ENCODE measurements at regions not wholly inside any gene's neighbourhood (a gene's known extent, or its start where the extent isn't known, plus 50 kb on each side); places are given as distances from the start of the nearest gene placed in this dataset.

DNA sequence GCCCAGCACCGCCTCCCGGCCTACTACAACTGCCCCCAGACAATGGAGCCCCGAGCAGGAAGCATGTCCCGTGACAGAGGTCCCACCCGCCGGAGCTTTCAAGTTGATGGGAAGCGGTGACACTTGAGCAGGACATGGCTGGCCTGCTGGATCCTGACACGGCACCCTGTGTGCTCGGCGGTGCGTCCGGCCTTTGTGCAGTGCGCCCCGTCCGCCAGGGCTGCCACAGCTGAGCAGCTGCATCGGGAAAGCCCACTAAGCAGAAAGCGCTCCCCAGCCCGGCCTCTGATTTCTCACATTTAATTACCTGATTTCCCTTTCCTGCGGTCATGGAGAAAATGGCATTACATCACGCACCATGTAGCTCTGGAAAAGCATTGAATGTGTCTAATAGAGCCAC, 611.9 kb downstream of the IRX1 start:
- Histone ChIP-seq H3K4me3 (ENCODE audit: low read length) (no peak overlapping the region), H3K4me1 (ENCODE audit: control insufficient read depth, insufficient read depth, low read length) (peaks cover 6% of the 10 kb centered on the region), H3K36me3 (ENCODE audit: control insufficient read depth, insufficient read depth, low read length) (no peaks in the 10 kb centered on the region), H3K27me3 (ENCODE audit: control insufficient read depth, insufficient read depth, low read length) (no peaks in the 10 kb centered on the region), H3K9me3 (ENCODE audit: control insufficient read depth, insufficient read depth, low read length) (no peaks in the 10 kb centered on the region), H3K27ac (ENCODE audit: low read length) (no peak overlapping the region)
- no peak for DNase-seq (ENCODE audit: low read depth, low spot score)
- WGBS (ENCODE audit: insufficient coverage, insufficient read length) = no CpG with 5 or more reads among the region's 20 CpGs

DNA sequence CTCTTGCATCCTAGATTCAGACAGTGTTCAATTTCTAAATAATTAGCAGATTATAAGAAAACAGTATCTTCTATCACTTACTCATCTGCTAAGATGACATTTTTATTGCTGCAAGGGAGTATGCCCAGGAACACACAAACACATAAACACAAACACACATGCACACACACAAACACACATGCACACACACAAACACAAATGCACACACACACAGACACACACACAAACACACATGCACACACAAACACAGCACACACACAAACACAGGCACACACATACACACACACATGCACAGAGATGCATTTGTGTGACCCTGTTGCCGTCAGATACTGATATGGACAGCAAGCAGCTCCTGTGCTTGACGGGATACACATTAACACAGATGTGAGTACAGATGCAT, 612.9 kb downstream of the IRX1 start:
- H3K4me3 ChIP-seq (ENCODE audit: low read length) = no peak overlapping the region
- WGBS (ENCODE audit: insufficient coverage, insufficient read length) = no CpG with 5 or more reads among the region's 2 CpGs
- H3K27me3 ChIP-seq (ENCODE audit: control insufficient read depth, insufficient read depth, low read length) = no peaks in the 10 kb centered on the region
- peaks cover 7% of the 10 kb centered on the region for H3K4me1 ChIP-seq (ENCODE audit: control insufficient read depth, insufficient read depth, low read length)
- no peak overlapping the region for H3K27ac ChIP-seq (ENCODE audit: low read length)
- no peaks in the 10 kb centered on the region for H3K36me3 ChIP-seq (ENCODE audit: control insufficient read depth, insufficient read depth, low read length)
- no peak for DNase-seq (ENCODE audit: low read depth, low spot score)
- H3K9me3 ChIP-seq (ENCODE audit: control insufficient read depth, insufficient read depth, low read length) = no peaks in the 10 kb centered on the region

DNA sequence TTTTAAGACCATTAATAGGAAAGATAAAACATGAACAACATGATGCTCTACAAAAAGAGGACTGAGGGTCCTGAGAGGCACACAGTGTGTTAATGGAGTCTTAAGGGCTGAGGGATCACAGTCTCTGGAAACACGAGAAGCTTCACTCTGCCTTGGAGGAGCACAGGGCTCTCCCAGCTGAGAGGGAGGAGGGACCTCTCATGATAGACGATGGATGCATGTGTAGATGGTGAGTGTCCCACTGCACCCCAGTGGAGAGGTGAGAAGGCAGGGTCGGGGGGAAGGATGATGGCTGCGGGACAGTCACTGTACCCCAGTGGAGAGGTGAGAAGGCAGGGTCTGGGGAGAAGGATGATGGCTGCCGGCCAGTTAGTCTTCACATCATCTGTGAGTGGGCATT, 613.4 kb downstream of the IRX1 start:
- peaks cover 7% of the 10 kb centered on the region for H3K4me1 ChIP-seq (ENCODE audit: control insufficient read depth, insufficient read depth, low read length)
- no CpG with 5 or more reads among the region's 5 CpGs for WGBS (ENCODE audit: insufficient coverage, insufficient read length)
- no peak for DNase-seq (ENCODE audit: low read depth, low spot score)

DNA sequence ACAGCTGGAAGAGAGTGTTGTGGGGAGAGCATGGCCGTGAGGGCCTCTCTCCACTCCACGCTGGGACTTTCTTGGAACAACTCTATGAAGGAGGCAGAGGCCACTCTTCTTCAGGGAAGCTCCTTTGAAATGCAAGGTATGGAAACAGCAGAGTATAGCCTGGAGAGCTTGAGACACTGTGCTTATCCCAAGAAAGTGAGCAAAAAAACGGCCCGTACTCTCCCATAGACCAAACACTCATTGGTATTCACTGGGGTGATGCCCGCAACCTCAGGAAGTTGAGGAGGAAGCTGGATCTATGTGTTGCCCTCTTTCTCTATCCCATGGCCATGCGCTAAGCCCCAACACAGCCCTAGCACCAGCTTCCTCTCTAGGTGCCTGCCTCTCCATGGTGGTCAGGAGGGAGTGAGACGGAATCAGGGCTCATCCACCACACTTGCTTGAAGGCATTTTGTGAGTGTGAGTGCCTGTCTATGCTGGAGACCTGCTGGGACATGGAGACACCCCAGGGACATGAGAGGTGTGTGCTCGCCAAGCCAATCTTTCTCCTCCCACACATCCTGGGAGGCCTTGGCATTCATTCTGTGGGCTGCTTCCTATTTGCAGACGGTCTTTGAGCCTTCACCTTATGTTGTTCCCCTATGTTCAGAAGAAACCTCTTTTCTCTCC, 616.6 kb downstream of the IRX1 start:
- DNase-seq (ENCODE audit: low read depth, low spot score) = no peak
- no peak overlapping the region for H3K27ac ChIP-seq (ENCODE audit: low read length)
- no CpG with 5 or more reads among the region's 9 CpGs for WGBS (ENCODE audit: insufficient coverage, insufficient read length)

More for the DNA sequence above, 613.4 kb downstream of the IRX1 start:
- H3K27ac ChIP-seq (ENCODE audit: low read length) = no peak overlapping the region
- H3K36me3 ChIP-seq (ENCODE audit: control insufficient read depth, insufficient read depth, low read length) = no peaks in the 10 kb centered on the region
- no peaks in the 10 kb centered on the region for H3K9me3 ChIP-seq (ENCODE audit: control insufficient read depth, insufficient read depth, low read length)
- no peaks in the 10 kb centered on the region for H3K27me3 ChIP-seq (ENCODE audit: control insufficient read depth, insufficient read depth, low read length)
- no peak overlapping the region for H3K4me3 ChIP-seq (ENCODE audit: low read length)

DNA sequence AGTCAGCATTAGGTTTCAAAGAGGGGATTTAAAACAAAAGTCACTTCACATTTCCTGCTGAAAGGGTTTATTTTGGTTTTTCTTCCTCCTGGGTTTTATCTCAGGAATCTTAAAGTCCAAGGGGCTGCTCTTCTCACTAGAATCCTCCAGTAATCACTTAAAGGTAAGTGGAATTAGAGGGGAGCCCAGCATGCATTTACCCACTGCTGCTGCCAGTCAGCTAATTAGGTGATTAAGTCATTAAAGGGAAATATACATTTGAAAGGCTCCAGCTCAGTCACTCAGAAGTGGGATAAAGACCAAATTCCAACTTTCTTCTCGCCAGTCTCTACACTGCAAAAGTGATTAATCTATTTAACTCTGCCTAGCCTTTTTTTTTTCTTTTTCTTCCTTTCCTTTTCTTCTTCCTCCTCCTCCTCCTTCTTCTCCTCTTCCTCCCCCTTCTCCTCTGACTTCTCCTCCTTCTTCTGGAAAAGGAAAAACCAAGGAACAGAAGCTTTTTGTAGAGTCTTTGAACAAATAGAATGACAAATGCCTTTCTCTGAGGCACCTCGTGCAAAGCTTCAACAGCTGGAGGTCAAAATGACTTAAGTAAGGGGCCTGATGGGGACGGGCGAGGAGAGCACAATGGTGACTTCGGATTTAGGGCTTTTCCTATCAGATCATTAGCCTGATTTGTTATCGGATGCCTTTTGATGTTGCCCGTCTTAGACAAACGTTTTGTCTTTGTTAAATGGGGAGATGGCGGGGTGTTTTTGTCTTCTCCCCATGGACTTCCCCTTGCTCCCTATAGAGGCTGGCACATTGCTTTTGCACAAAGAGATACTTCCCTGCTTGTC, 617.6 kb downstream of the IRX1 start:
- Histone ChIP-seq H3K36me3 (ENCODE audit: control insufficient read depth, insufficient read depth, low read length) (no peaks in the 10 kb centered on the region), H3K27ac (ENCODE audit: low read length) (no peak overlapping the region), H3K27me3 (ENCODE audit: control insufficient read depth, insufficient read depth, low read length) (no peaks in the 10 kb centered on the region), H3K4me1 (ENCODE audit: control insufficient read depth, insufficient read depth, low read length) (peaks cover 3% of the 10 kb centered on the region), H3K4me3 (ENCODE audit: low read length) (no peak overlapping the region), H3K9me3 (ENCODE audit: control insufficient read depth, insufficient read depth, low read length) (no peaks in the 10 kb centered on the region)
- DNase-seq (ENCODE audit: low read depth, low spot score) = peak; percentile 35
- no CpG with 5 or more reads among the region's 9 CpGs for WGBS (ENCODE audit: insufficient coverage, insufficient read length)

More for the DNA sequence above, 616.6 kb downstream of the IRX1 start:
- Histone ChIP-seq H3K27me3 (ENCODE audit: control insufficient read depth, insufficient read depth, low read length) (no peaks in the 10 kb centered on the region), H3K4me3 (ENCODE audit: low read length) (no peak overlapping the region; the same call in 1 of the 2 replicates), H3K9me3 (ENCODE audit: control insufficient read depth, insufficient read depth, low read length) (no peaks in the 10 kb centered on the region), H3K4me1 (ENCODE audit: control insufficient read depth, insufficient read depth, low read length) (peaks cover 5% of the 10 kb centered on the region), H3K36me3 (ENCODE audit: control insufficient read depth, insufficient read depth, low read length) (no peaks in the 10 kb centered on the region)

DNA sequence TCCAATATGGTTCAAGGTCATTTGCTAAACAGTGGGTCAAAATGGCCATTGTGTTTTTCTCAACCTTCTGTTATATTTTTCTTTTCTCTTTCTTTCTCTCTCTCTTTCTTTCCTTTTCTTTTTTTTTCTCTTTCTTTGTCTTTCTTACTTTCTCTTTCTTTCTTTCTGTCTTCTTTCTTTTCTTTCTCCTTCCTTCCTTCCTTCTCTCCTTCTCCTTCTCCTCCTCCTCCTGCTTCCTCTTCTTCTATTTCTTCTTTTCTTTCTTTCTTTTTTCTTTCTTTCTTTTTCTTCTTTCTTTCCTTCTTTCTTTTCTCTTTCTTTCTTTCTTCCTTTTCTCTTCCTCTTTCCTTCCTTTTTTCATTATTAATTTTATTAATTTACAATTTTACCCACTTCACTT, 619.5 kb downstream of the IRX1 start:
- no peaks in the 10 kb centered on the region for H3K27me3 ChIP-seq (ENCODE audit: control insufficient read depth, insufficient read depth, low read length)
- H3K9me3 ChIP-seq (ENCODE audit: control insufficient read depth, insufficient read depth, low read length) = no peaks in the 10 kb centered on the region
- H3K4me1 ChIP-seq (ENCODE audit: control insufficient read depth, insufficient read depth, low read length) = peaks cover 3% of the 10 kb centered on the region
- H3K4me3 ChIP-seq (ENCODE audit: low read length) = no peak overlapping the region
- no peak for DNase-seq (ENCODE audit: low read depth, low spot score)
- no peak overlapping the region for H3K27ac ChIP-seq (ENCODE audit: low read length)
- H3K36me3 ChIP-seq (ENCODE audit: control insufficient read depth, insufficient read depth, low read length) = no peaks in the 10 kb centered on the region

DNA sequence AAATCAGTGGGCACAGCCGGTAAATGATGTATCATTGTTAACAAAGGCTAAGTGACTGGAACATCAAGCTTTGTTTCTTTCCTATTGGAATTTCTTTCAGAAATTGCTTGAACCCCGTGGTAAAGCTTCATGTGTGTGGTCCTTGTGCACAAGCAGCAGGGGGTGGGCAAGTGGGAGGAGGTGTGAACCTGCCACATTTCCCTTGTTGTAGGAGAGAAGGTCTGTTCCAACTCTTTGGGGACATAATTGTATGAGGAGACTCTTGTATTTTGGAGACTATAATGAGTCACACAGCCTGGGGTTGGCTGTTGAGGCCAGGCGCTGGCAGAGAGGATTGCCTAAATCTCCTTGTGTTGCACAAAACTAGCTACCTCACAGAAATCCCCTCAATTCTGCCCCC, 620.5 kb downstream of the IRX1 start:
- Histone ChIP-seq H3K27me3 (ENCODE audit: control insufficient read depth, insufficient read depth, low read length) (no peaks in the 10 kb centered on the region), H3K4me3 (ENCODE audit: low read length) (no peak overlapping the region), H3K27ac (ENCODE audit: low read length) (no peak overlapping the region), H3K4me1 (ENCODE audit: control insufficient read depth, insufficient read depth, low read length) (peaks cover 3% of the 10 kb centered on the region), H3K9me3 (ENCODE audit: control insufficient read depth, insufficient read depth, low read length) (no peaks in the 10 kb centered on the region), H3K36me3 (ENCODE audit: control insufficient read depth, insufficient read depth, low read length) (no peaks in the 10 kb centered on the region)
- DNase-seq (ENCODE audit: low read depth, low spot score) = no peak
- no CpG with 5 or more reads among the region's 3 CpGs for WGBS (ENCODE audit: insufficient coverage, insufficient read length)

DNA sequence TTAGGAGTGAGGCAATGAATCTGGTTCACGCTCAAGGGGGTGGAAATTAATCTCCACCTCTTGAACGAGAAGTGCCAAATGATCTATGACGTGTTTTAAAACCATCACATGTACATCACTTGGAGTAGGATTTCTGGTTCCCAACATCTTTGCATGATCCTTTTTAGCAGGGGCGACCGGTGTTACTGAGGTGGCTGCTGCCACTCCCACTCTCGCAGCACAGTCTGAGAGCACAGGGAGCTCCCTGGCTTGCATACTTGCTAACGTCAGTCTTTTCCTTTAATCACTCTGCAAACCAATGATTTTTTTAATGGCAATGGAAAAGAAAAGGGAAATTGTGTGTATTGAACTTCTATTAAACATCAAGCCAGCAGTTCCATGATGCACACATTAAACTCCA, 624.4 kb downstream of the IRX1 start:
- WGBS (ENCODE audit: insufficient coverage, insufficient read length) = no CpG with 5 or more reads among the region's 7 CpGs
- Histone ChIP-seq H3K27me3 (ENCODE audit: control insufficient read depth, insufficient read depth, low read length) (no peaks in the 10 kb centered on the region), H3K9me3 (ENCODE audit: control insufficient read depth, insufficient read depth, low read length) (no peaks in the 10 kb centered on the region), H3K27ac (ENCODE audit: low read length) (no peak overlapping the region), H3K36me3 (ENCODE audit: control insufficient read depth, insufficient read depth, low read length) (no peaks in the 10 kb centered on the region), H3K4me3 (ENCODE audit: low read length) (no peak overlapping the region), H3K4me1 (ENCODE audit: control insufficient read depth, insufficient read depth, low read length) (no peaks in the 10 kb centered on the region)
- DNase-seq (ENCODE audit: low read depth, low spot score) = no peak

DNA sequence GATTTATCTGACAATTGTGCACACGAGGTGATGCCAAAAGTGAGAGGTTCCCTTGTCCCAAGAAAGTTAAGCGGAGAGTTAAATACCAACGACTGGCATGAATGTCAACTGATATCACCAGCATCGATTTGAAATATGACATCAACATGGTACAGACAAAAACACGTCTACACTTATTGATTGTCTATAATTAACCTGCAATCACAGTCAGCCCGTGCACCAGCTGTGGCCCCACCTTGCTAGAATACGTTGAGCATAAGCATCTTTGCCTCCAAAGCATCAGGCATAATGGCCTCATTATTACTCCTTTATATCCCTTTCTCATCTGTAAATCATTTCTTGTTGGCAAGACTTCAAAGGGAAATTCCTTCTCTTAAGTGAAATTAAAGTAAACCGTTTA, 625.4 kb downstream of the IRX1 start:
- no peaks in the 10 kb centered on the region for H3K9me3 ChIP-seq (ENCODE audit: control insufficient read depth, insufficient read depth, low read length)
- H3K27me3 ChIP-seq (ENCODE audit: control insufficient read depth, insufficient read depth, low read length) = no peaks in the 10 kb centered on the region
- no peaks in the 10 kb centered on the region for H3K4me1 ChIP-seq (ENCODE audit: control insufficient read depth, insufficient read depth, low read length)
- H3K4me3 ChIP-seq (ENCODE audit: low read length) = no peak overlapping the region
- H3K27ac ChIP-seq (ENCODE audit: low read length) = no peak overlapping the region
- WGBS (ENCODE audit: insufficient coverage, insufficient read length) = no CpG with 5 or more reads among the region's 8 CpGs
- DNase-seq (ENCODE audit: low read depth, low spot score) = no peak
- H3K36me3 ChIP-seq (ENCODE audit: control insufficient read depth, insufficient read depth, low read length) = no peaks in the 10 kb centered on the region

DNA sequence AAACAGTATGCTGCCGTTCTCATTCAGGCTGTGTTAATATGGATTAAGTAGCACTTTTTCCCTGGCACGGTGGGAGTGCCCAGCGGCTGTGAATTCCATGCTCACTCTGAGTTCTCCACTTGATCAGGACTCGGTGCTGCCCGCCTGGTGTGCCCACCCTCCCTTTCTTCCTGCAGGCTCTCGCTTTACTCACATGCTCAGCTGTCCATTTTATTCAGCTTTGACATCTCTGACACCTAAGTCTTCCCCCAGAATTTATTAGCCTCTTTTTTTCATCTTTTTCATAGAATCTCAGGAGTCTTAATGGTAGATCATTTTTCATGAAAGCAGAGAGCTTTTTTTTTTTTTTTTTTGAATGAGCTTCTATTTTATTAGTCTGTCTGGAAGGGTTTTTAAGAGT, 626.5 kb downstream of the IRX1 start:
- Histone ChIP-seq H3K27ac (ENCODE audit: low read length) (no peak overlapping the region), H3K27me3 (ENCODE audit: control insufficient read depth, insufficient read depth, low read length) (no peaks in the 10 kb centered on the region), H3K4me1 (ENCODE audit: control insufficient read depth, insufficient read depth, low read length) (no peaks in the 10 kb centered on the region), H3K4me3 (ENCODE audit: low read length) (no peak overlapping the region), H3K9me3 (ENCODE audit: control insufficient read depth, insufficient read depth, low read length) (no peaks in the 10 kb centered on the region), H3K36me3 (ENCODE audit: control insufficient read depth, insufficient read depth, low read length) (no peaks in the 10 kb centered on the region)
- no CpG with 5 or more reads among the region's 6 CpGs for WGBS (ENCODE audit: insufficient coverage, insufficient read length)
- DNase-seq (ENCODE audit: low read depth, low spot score) = no peak

DNA sequence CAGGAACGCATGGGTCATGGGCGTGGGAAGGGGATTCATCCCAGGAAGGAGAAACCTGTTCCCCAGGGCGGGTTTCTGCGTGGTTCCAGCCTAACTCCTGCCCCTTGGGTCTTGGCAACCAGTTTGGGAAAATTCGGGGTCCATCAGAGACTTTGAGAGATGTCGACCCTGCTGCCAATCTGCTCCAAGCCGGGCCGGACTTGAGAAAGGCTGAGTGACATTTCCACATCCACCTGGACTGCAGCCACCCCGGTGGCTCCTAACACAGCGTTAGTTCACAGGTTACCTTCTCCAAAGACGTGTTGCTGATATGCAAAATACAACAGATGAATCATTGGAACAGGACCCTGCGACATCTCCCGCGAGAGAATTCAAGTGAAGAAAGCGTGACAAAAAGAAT, 627.2 kb downstream of the IRX1 start:
- no peak overlapping the region for H3K4me3 ChIP-seq (ENCODE audit: low read length)
- DNase-seq (ENCODE audit: low read depth, low spot score) = no peak
- no peaks in the 10 kb centered on the region for H3K36me3 ChIP-seq (ENCODE audit: control insufficient read depth, insufficient read depth, low read length)
- no peaks in the 10 kb centered on the region for H3K9me3 ChIP-seq (ENCODE audit: control insufficient read depth, insufficient read depth, low read length)
- no CpG with 5 or more reads among the region's 15 CpGs for WGBS (ENCODE audit: insufficient coverage, insufficient read length)
- H3K27me3 ChIP-seq (ENCODE audit: control insufficient read depth, insufficient read depth, low read length) = no peaks in the 10 kb centered on the region
- H3K4me1 ChIP-seq (ENCODE audit: control insufficient read depth, insufficient read depth, low read length) = no peaks in the 10 kb centered on the region
- H3K27ac ChIP-seq (ENCODE audit: low read length) = no peak overlapping the region

Data from iPS DF 6.9 (cell line).